Left lung (tissue), 4 donors: ENCODE measurements at regions not wholly inside any gene's neighbourhood (a gene's known extent, or its start where the extent isn't known, plus 50 kb on each side); places are given as distances from the start of the nearest gene placed in this dataset.

Experiments
- ATAC-seq: fragments of 200-7000 bp; cut with Tn5 transposase; one replicate; pipeline ENCODE4 v1.9.1; 2020; ENCODE audit warnings: moderate library complexity
- DNase-seq, 4 donors: peaks; one replicate each; pipeline ENCODE4 v3.0.0-alpha.2; 2013 to 2020
- H3K27ac ChIP-seq, 2 donors: fragments of 200-600 bp; sonication (generic) in 1 of 2; one replicate each; pipeline versions ENCODE4 v1.5.0 to v1.8.0; 2020 to 2021
- H3K27me3 ChIP-seq, 2 donors: fragments of 200-600 bp; sonication (generic) in 1 of 2; one replicate each; pipeline versions ENCODE4 v1.5.0 to v1.8.0; 2020 to 2021
- H3K36me3 ChIP-seq, 2 donors: fragments of 200-600 bp; sonication (generic) in 1 of 2; one replicate each; pipeline versions ENCODE4 v1.5.0 to v1.8.0; 2020 to 2021
- H3K4me1 ChIP-seq, 2 donors: fragments of 200-600 bp; one replicate each; pipeline ENCODE4 v1.8.0; 2021
- H3K4me3 ChIP-seq, 2 donors: fragments of 200-600 bp; sonication (generic) in 1 of 2; one replicate each; pipeline versions ENCODE4 v1.5.0 to v1.8.0; 2020 to 2021; ENCODE audit warnings: mild to moderate bottlenecking in 1 of 2
- H3K9me3 ChIP-seq, 2 donors: fragments of 200-600 bp; sonication (generic) in 1 of 2; one replicate each; pipeline versions ENCODE4 v1.5.0 to v1.8.0; 2020 to 2021
- CTCF ChIP-seq, 2 donors: fragments of 200-600 bp; sonication (generic) in 1 of 2; IDR thresholded peaks; one replicate each; pipeline versions ENCODE4 v1.5.0 to v1.8.0; 2021; ENCODE audit warnings: antibody characterized with exemption in 2 of 2
- intact Hi-C, 2 donors: fragments of 100-400 bp; cut with DNase I; formaldehyde crosslinking; loops; one replicate each; pipeline versions ENCODE4 v1.11.2 to v1.14.2; 2022
- donor health status: DM: no; HTN: yes; CAD: no.
- donor health status: DM: no; HTN: no; CAD: no.

GRCh38 chr12:127507341-127507740 lies 759.6 kb upstream of the TMEM132C start:
- H3K9me3 ChIP-seq = no peaks in the 10 kb centered on the region
- no peaks in the 10 kb centered on the region for H3K36me3 ChIP-seq
- H3K27ac ChIP-seq = no peak overlapping the region
- TF ChIP-seq CTCF (IDR thresholded peaks at IDR 0.05) = no peak
- no peak for DNase-seq
- intact Hi-C loops = no loop called here
- H3K27me3 ChIP-seq = no peaks in the 10 kb centered on the region
- ATAC-seq = no peak
- H3K4me1 ChIP-seq = no peaks in the 10 kb centered on the region
- H3K4me3 ChIP-seq = no peak overlapping the region

- TF ChIP-seq CTCF (IDR thresholded peaks at IDR 0.05) = no peak
- no peak overlapping the region for H3K4me3 ChIP-seq
- H3K36me3 ChIP-seq = no peaks in the 10 kb centered on the region
- no peaks in the 10 kb centered on the region for H3K9me3 ChIP-seq
- ATAC-seq (no peak), DNase-seq (no peak)
- intact Hi-C loops = no loop called here
- H3K27me3 ChIP-seq = no peaks in the 10 kb centered on the region
- H3K27ac ChIP-seq = no peak overlapping the region
- H3K4me1 ChIP-seq = no peaks in the 10 kb centered on the region
These were observed 757.7 kb upstream of the TMEM132C start for GRCh38 chr12:127509066-127509778.

GRCh38 chr12:127515941-127516340 lies 751.0 kb upstream of the TMEM132C start:
- Histone ChIP-seq H3K4me3 (no peak overlapping the region), H3K4me1 (no peaks in the 10 kb centered on the region), H3K27ac (no peak overlapping the region), H3K27me3 (no peaks in the 10 kb centered on the region), H3K9me3 (no peaks in the 10 kb centered on the region), H3K36me3 (no peaks in the 10 kb centered on the region)
- DNase-seq (no peak), ATAC-seq (no peak)
- intact Hi-C loops = no loop called here
- no peak for TF ChIP-seq CTCF (IDR thresholded peaks at IDR 0.05)

GRCh38 chr12:127516467-127516866 lies 750.5 kb upstream of the TMEM132C start:
- Histone ChIP-seq H3K27ac (no peak overlapping the region), H3K9me3 (no peaks in the 10 kb centered on the region), H3K4me1 (no peaks in the 10 kb centered on the region), H3K4me3 (no peak overlapping the region), H3K27me3 (no peaks in the 10 kb centered on the region), H3K36me3 (no peaks in the 10 kb centered on the region)
- no peak for DNase-seq
- ATAC-seq = no peak
- intact Hi-C loops = no loop called here
- TF ChIP-seq CTCF (IDR thresholded peaks at IDR 0.05) = no peak

GRCh38 chr12:127519779-127520178 lies 747.2 kb upstream of the TMEM132C start:
- Histone ChIP-seq H3K27me3 (no peaks in the 10 kb centered on the region), H3K9me3 (no peaks in the 10 kb centered on the region), H3K36me3 (no peaks in the 10 kb centered on the region), H3K27ac (no peak overlapping the region), H3K4me3 (no peak overlapping the region), H3K4me1 (no peaks in the 10 kb centered on the region)
- no peak for TF ChIP-seq CTCF (IDR thresholded peaks at IDR 0.05)
- no peak for DNase-seq
- ATAC-seq = no peak
- intact Hi-C loops = no loop called here
